Fibroblast of pulmonary artery (primary cell): ENCODE measurements at regions not wholly inside any gene's neighbourhood (a gene's known extent, or its start where the extent isn't known, plus 50 kb on each side); places are given as distances from the start of the nearest gene placed in this dataset.

ENCODE experiments used
- DNase-seq: peaks from one replicate; pipeline ENCODE4 v3.0.0-alpha.2; 2010; ENCODE audit warnings: low read depth
- H3K4me3 ChIP-seq: replicated peaks from 2 replicates; pipeline ENCODE4 v1.5.1; 2011; ENCODE audit warnings: low read depth, mild to moderate bottlenecking, control low read depth, low read length, moderate library complexity
- CTCF ChIP-seq: IDR thresholded peaks from 2 replicates; pipeline ENCODE4 v1.5.1; 2011; ENCODE audit warnings: mild to moderate bottlenecking, control low read depth, low read length, inconsistent platforms; ENCODE audit errors: missing control alignments

DNA sequence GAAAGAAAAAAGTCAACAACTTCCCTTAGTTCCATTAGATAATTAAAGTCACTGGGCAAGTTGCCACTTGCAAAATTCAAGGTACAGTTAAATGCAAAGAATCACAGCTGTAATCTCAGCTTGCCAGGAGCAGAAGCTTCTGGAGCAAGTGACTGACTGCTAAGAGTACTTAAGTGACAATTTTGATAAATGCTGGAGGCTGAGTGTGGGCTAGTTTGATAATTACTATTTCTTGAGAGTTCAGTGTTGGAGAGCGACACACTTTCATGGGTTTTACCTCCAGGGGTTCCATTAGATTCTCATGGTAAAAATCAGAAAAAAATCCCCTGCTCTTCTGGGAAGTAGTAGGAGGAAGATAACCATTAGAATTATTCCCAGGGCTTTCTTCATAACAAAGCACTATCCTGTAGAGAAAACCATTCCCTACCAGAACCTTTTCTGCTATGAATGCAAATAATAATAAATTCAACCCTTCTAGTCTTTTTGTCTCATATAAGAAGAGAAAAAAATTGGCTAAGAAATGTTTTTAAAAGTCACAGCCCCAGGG lies 486.3 kb downstream of the POM121L12 start:
- DNase-seq: no peak
- H3K4me3 ChIP-seq: no peak overlapping the region
- no peak for TF ChIP-seq CTCF

- H3K4me3 ChIP-seq: no peak overlapping the region
- no peak for TF ChIP-seq CTCF
Observed at GRCh38 chr7:53539558-53539957, 504.1 kb downstream of the POM121L12 start.

GRCh38 chr7:53541475-53541874 lies 506.0 kb downstream of the POM121L12 start:
- no peak overlapping the region for H3K4me3 ChIP-seq
- DNase-seq: no peak
- no peak for TF ChIP-seq CTCF

More at GRCh38 chr7:53539558-53539957, 504.1 kb downstream of the POM121L12 start:
- no peak for DNase-seq

- DNase-seq: no peak
- H3K4me3 ChIP-seq: no peak overlapping the region
- no peak for TF ChIP-seq CTCF
Observed at GRCh38 chr7:53542157-53542556, 506.7 kb downstream of the POM121L12 start.
